A673 (cell line): ENCODE measurements at regions not wholly inside any gene's neighbourhood (a gene's known extent, or its start where the extent isn't known, plus 50 kb on each side); places are given as distances from the start of the nearest gene placed in this dataset.

Source experiments
- EZH2 ChIP-seq: fragments of 200-600 bp; sonication (generic); IDR thresholded peaks from 2 replicates; pipeline ENCODE4 v1.6.1; 2017; ENCODE audit warnings: borderline replicate concordance, low read depth, mild to moderate bottlenecking, mixed read lengths, antibody characterized with exemption, low read length; ENCODE audit not compliant: poor library complexity, severe bottlenecking
- TF ChIP-seq, protein P1 (sequence below): fragments of 300-800, 200-600 bp; sonication (generic); conservative IDR thresholded peaks from 2 replicates; pipeline ENCODE4 v1.5.1; 2017; ENCODE audit warnings: low read depth, mild to moderate bottlenecking, antibody characterized with exemption, low read length, moderate library complexity, mixed read lengths

DNA sequence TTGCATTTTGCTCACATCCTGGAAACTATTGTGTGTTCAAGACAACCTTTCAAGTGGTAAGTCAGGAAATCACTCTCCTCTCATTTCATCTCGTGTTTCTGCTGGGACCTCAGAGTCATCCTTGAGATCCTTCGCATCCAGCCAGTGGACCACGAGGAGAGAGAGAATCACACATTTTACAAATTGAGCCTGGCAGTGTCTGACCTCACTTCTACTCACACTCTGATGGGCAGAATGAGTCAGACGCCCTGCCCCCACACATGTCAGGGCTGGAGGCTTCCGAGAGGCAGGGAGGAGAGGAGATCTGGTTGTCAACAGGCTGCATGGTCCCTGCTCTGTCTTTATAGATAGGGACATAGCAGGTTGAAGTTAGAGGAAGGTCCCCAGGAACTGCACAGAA, 509.7 kb downstream of the AJAP1 start:
- TF ChIP-seq, protein P1, sequence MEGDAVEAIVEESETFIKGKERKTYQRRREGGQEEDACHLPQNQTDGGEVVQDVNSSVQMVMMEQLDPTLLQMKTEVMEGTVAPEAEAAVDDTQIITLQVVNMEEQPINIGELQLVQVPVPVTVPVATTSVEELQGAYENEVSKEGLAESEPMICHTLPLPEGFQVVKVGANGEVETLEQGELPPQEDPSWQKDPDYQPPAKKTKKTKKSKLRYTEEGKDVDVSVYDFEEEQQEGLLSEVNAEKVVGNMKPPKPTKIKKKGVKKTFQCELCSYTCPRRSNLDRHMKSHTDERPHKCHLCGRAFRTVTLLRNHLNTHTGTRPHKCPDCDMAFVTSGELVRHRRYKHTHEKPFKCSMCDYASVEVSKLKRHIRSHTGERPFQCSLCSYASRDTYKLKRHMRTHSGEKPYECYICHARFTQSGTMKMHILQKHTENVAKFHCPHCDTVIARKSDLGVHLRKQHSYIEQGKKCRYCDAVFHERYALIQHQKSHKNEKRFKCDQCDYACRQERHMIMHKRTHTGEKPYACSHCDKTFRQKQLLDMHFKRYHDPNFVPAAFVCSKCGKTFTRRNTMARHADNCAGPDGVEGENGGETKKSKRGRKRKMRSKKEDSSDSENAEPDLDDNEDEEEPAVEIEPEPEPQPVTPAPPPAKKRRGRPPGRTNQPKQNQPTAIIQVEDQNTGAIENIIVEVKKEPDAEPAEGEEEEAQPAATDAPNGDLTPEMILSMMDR, result no peak
- TF ChIP-seq EZH2, result no peak
